SK-N-MC (cell line): ENCODE measurements at regions not wholly inside any gene's neighbourhood (a gene's known extent, or its start where the extent isn't known, plus 50 kb on each side); places are given as distances from the start of the nearest gene placed in this dataset.
"Not testable (repeated sequence)": the region's sequence is repeated elsewhere in the genome, so short reads cannot be mapped to it uniquely, and the experiment has no call there.

Experiments
- DNase-seq: peaks from one replicate; pipeline ENCODE4 v3.0.0-alpha.2; 2011; ENCODE audit warnings: low read depth, low spot score
- H3K27ac ChIP-seq: fragments of 200-600 bp; sonication (generic); 2 replicates; pipeline ENCODE4 v1.5.1; 2016; ENCODE audit warnings: mixed run types
- H3K36me3 ChIP-seq: fragments of 200-600 bp; sonication (generic); 2 replicates; pipeline ENCODE4 v1.6.1; 2017; ENCODE audit warnings: antibody characterized with exemption, low read length, mixed read lengths; ENCODE audit not compliant: insufficient read depth
- H3K4me3 ChIP-seq: fragments of 200-600 bp; sonication (generic); 2 replicates; pipeline ENCODE4 v1.5.1; 2016
- H3K9ac ChIP-seq: fragments of 200-600 bp; sonication (generic); 2 replicates; pipeline ENCODE4 v1.8.0; 2017; ENCODE audit warnings: mixed run types, mixed read lengths; ENCODE audit not compliant: insufficient read length
- H3K9me3 ChIP-seq: fragments of 200-600 bp; sonication (generic); 2 replicates; pipeline ENCODE4 v1.6.1; 2017; ENCODE audit warnings: low read depth, mild to moderate bottlenecking, antibody characterized with exemption, low read length, moderate library complexity, mixed read lengths
- EZH2 ChIP-seq: fragments of 200-600 bp; sonication (generic); IDR thresholded peaks from one replicate; pipeline ENCODE4 v1.6.1; 2017; ENCODE audit warnings: antibody characterized with exemption
- FOXP2 ChIP-seq: optimal IDR thresholded peaks from 2 replicates; pipeline ENCODE3; 2011; ENCODE audit warnings: mild to moderate bottlenecking, moderate library complexity; ENCODE audit not compliant: insufficient read depth; ENCODE audit errors: extremely low read length, control extremely low read depth
- POLR2AphosphoS5 ChIP-seq: IDR thresholded peaks from 2 replicates; pipeline ENCODE4 v1.6.1; 2012; ENCODE audit warnings: mild to moderate bottlenecking, low read depth, low read length, borderline replicate concordance

- Histone ChIP-seq H3K27ac (no peak overlapping the region), H3K9ac (no peak overlapping the region), H3K36me3 (no peaks in the 10 kb centered on the region), H3K9me3 (no peaks in the 10 kb centered on the region), H3K4me3 (no peak overlapping the region)
- no peak for DNase-seq
- TF ChIP-seq FOXP2 (no peak), EZH2 (no peak), POLR2AphosphoS5 (no peak)
These were observed 474.7 kb downstream of the PCDH7 start for GRCh38 chr4:31194823-31195222.

DNA sequence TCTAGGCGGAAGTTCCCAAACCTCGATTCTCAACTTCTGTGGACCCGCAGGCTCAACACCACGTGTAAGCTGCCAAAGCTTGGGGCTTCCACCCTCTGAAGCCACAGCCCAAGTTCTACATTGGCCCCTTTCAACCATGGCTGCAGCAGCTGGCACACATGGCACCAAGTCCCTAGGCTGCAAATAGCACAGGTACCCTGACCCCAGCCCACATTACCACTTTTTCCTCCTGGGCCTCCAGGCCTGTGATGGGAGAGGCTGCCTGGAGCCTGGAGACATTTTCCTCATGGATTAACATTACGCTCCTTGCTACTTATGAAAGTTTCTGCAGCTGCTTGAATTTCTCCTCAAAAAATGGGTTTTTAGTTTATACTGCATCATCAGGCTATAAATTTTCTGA lies 479.5 kb downstream of the PCDH7 start:
- H3K4me3 ChIP-seq = no peak overlapping the region
- no peaks in the 10 kb centered on the region for H3K9me3 ChIP-seq
- TF ChIP-seq POLR2AphosphoS5 (no peak), EZH2 (no peak), FOXP2 (no peak)
- no peaks in the 10 kb centered on the region for H3K36me3 ChIP-seq
- H3K9ac ChIP-seq = no peak overlapping the region
- no peak for DNase-seq
- no peak overlapping the region for H3K27ac ChIP-seq

GRCh38 chr4:31202054-31202453 lies 481.9 kb downstream of the PCDH7 start:
- not testable (repeated sequence) for H3K27ac ChIP-seq, H3K36me3 ChIP-seq

DNA sequence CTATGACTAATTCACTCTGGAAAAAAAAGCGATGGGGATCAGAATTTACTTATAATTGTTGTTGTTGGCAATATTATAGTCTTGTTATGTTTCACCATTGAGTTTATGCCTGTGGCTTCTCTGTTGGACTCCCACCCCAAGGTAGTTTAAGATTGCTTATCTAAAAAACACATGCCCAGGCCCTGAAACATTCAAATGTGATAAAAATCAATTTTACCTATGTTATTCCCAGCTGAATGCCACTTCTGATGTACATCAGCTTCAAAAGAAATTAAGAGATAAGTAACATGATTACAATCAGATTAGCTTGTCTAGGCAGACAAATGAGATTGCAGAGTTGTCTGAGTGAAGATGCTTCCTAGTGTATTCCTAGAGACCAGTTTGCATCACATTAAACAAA lies 484.7 kb downstream of the PCDH7 start:
- Histone ChIP-seq H3K27ac (no peak overlapping the region), H3K9me3 (no peaks in the 10 kb centered on the region), H3K4me3 (no peak overlapping the region), H3K36me3 (no peaks in the 10 kb centered on the region), H3K9ac (no peak overlapping the region)
- TF ChIP-seq FOXP2 (no peak), POLR2AphosphoS5 (no peak), EZH2 (no peak)
- no peak for DNase-seq

More at GRCh38 chr4:31202054-31202453, 481.9 kb downstream of the PCDH7 start:
- H3K9me3 ChIP-seq, H3K9ac ChIP-seq, H3K4me3 ChIP-seq, DNase-seq: not testable (repeated sequence)

DNA sequence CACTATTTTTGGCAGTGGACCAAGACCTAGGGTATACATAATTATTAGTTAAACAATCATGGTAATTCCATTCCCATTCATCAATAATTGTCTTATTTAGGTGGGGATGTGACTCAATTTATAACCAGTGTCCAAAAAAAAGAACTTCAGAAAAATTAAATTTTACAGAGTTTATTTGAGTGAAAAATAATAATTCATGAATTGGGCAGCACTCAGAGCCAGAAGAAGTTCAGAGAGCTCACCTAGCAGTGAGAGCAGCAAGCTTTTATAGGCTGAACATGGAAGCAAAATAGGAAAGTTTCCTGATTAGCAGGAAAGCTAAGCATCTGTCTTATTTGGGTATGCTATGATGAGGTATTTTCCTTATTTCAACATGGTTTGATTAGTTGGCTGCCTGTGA lies 500.8 kb downstream of the PCDH7 start:
- Histone ChIP-seq H3K9ac (no peak overlapping the region), H3K4me3 (no peak overlapping the region)
- TF ChIP-seq POLR2AphosphoS5 (no peak), FOXP2 (no peak), EZH2 (no peak)

DNA sequence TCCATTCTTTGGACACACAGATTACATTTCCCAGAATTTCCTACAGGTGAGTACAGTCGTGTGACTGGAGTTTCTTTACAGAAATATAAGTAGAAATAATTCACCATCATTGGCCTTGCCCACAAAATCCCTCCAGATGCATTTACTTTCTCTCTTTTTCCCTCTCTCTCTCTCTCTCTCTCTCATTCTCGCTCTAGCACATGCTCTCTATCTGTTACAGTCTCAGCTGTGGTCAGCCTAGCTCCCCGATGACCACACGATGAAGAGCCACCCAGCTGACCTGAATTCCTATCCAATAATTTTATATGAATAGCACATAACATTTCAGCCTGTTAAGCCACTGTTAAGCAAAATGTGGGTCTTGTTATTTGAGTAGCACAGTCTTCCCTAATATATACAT lies 507.9 kb downstream of the PCDH7 start:
- Histone ChIP-seq H3K4me3 (no peak overlapping the region), H3K9ac (no peak overlapping the region), H3K27ac (no peak overlapping the region), H3K9me3 (no peaks in the 10 kb centered on the region), H3K36me3 (no peaks in the 10 kb centered on the region)
- TF ChIP-seq EZH2 = no peak
- DNase-seq = no peak

More for the DNA sequence above, 500.8 kb downstream of the PCDH7 start:
- H3K9me3 ChIP-seq = no peaks in the 10 kb centered on the region
- no peak for DNase-seq
- H3K36me3 ChIP-seq = no peaks in the 10 kb centered on the region
- H3K27ac ChIP-seq = no peak overlapping the region

- no peak for DNase-seq
- no peak for TF ChIP-seq POLR2AphosphoS5
- TF ChIP-seq EZH2 = no peak
- no peak for TF ChIP-seq FOXP2
- H3K4me3 ChIP-seq = no peak overlapping the region
- H3K9ac ChIP-seq = no peak overlapping the region
- no peak overlapping the region for H3K27ac ChIP-seq
- H3K36me3 ChIP-seq = no peaks in the 10 kb centered on the region
- H3K9me3 ChIP-seq = no peaks in the 10 kb centered on the region
These were observed 510.4 kb downstream of the PCDH7 start for GRCh38 chr4:31230594-31230993.

DNA sequence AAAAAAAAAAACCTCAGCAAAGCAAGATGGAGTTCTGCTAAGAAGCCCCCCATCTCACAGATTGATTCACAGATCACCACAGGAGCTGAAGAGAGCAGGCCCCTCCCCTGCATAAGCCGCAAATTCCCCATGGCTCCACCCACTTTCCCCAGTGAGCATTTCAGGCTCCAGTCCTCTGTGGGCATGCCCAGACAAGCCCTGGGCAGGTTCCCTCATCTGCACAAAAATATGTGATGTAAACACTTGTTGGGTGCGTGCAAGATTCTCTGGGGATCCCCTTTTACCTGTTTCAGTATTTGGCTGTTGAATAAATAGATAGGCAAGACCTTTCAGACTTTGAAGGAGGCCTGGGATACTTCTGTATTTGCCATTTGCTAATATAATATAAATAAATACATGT lies 514.3 kb downstream of the PCDH7 start:
- no peaks in the 10 kb centered on the region for H3K36me3 ChIP-seq
- no peak overlapping the region for H3K9ac ChIP-seq
- H3K27ac ChIP-seq = no peak overlapping the region
- H3K4me3 ChIP-seq = no peak overlapping the region
- no peak for TF ChIP-seq POLR2AphosphoS5
- no peak for DNase-seq
- no peaks in the 10 kb centered on the region for H3K9me3 ChIP-seq

DNA sequence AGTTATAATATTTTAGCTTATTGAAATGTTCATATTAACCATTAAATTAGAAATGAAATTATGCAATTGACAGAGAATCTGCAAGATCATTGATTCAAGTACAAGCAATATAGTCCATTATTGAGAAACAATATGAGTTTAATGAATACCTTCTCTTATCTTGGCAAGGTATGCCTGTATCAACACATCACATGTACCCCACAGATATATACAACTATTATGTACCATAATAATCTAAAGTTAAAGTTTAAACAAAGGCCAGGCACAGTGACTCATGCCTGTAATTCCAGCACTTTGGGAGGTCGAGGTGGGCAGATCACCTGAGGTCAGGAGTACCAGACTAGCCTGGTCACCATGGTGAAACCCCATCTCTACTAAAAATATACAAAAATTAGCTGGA lies 514.7 kb downstream of the PCDH7 start:
- TF ChIP-seq POLR2AphosphoS5 (no peak), FOXP2 (no peak), EZH2 (no peak)
- no peak overlapping the region for H3K4me3 ChIP-seq
- no peaks in the 10 kb centered on the region for H3K36me3 ChIP-seq
- H3K27ac ChIP-seq = no peak overlapping the region
- DNase-seq = no peak
- H3K9me3 ChIP-seq = no peaks in the 10 kb centered on the region
- H3K9ac ChIP-seq = no peak overlapping the region
